IMR-90 (cell line): ENCODE measurements at regions not wholly inside any gene's neighbourhood (a gene's known extent, or its start where the extent isn't known, plus 50 kb on each side); places are given as distances from the start of the nearest gene placed in this dataset.

ENCODE experiments used
- ATAC-seq: fragments of 200-7000 bp; cut with Tn5 transposase; 2 replicates; pipeline ENCODE4 v1.9.1; 2020; ENCODE audit warnings: low read depth, mild to moderate bottlenecking, moderate library complexity
- BruUV-seq: library from RNA; stranded (reverse); fragments of 400-500 nt; replicated peaks from 2 replicates; lab custom pipeline; 2021; lab: Mats Ljungman, UMichigan
- CTCF ChIA-PET: fragments of 300-600 bp; formaldehyde crosslinking; extraction: SDS; loops from one replicate; lab custom pipeline; 2021; ENCODE audit warnings: antibody characterized with exemption; lab: Yijun Ruan, JAX
- POLR2A ChIA-PET: fragments of 300-600 bp; sonication (Branson Sonifier 250); formaldehyde crosslinking; loops from one replicate; lab custom pipeline; 2022; ENCODE audit warnings: antibody characterized with exemption; ENCODE audit not compliant: unreplicated experiment; lab: Charles Lee
- DNase-seq: peaks from one replicate; pipeline ENCODE4 v3.0.0; 2013
- H2AFZ ChIP-seq: replicated peaks from 2 replicates; pipeline ENCODE3; 2013; ENCODE audit warnings: low read length, mild to moderate bottlenecking; ENCODE audit not compliant: poor library complexity
- H2AK5ac ChIP-seq: 2 replicates; pipeline ENCODE4 v1.6.1; 2013; ENCODE audit warnings: low read depth, low read length, inconsistent platforms
- H2AK9ac ChIP-seq: replicated peaks from 2 replicates; pipeline ENCODE3; 2013; ENCODE audit warnings: mild to moderate bottlenecking, low read depth, low read length, moderate library complexity; ENCODE audit not compliant: poor library complexity
- H2BK120ac ChIP-seq: 2 replicates; pipeline ENCODE4 v1.6.1; 2013; ENCODE audit warnings: low read depth, low read length, inconsistent platforms
- H2BK15ac ChIP-seq: 3 replicates; pipeline ENCODE4 v1.6.1; 2013; ENCODE audit warnings: low read depth, low read length, inconsistent platforms
- H2BK20ac ChIP-seq: 2 replicates; pipeline ENCODE4 v1.6.1; 2013; ENCODE audit warnings: low read depth, mild to moderate bottlenecking, inconsistent platforms, low read length, moderate library complexity
- H2BK5ac ChIP-seq: 2 replicates; pipeline ENCODE4 v1.6.1; 2013; ENCODE audit warnings: mild to moderate bottlenecking, low read depth, low read length, inconsistent platforms; ENCODE audit not compliant: poor library complexity, severe bottlenecking
- H3K14ac ChIP-seq: replicated peaks from 2 replicates; pipeline ENCODE4 v1.6.1; 2013; ENCODE audit warnings: low read depth, low read length, inconsistent platforms
- H3K18ac ChIP-seq: 2 replicates; pipeline ENCODE4 v1.6.1; 2013; ENCODE audit warnings: low read depth, low read length, control low read depth
- H3K23ac ChIP-seq: 2 replicates; pipeline ENCODE4 v1.6.1; 2013; ENCODE audit warnings: low read depth, low read length, inconsistent platforms
- H3K27ac ChIP-seq: 2 replicates; pipeline ENCODE4 v1.5.1; 2013; ENCODE audit warnings: mild to moderate bottlenecking, control low read depth, low read length; ENCODE audit not compliant: insufficient read depth
- H3K27me3 ChIP-seq: 2 replicates; pipeline ENCODE4 v1.6.1; 2013; ENCODE audit warnings: low read length; ENCODE audit not compliant: control insufficient read depth, insufficient read depth
- H3K36me3 ChIP-seq: 2 replicates; pipeline ENCODE4 v1.6.1; 2013; ENCODE audit warnings: low read length, mixed read lengths; ENCODE audit not compliant: control insufficient read depth, insufficient read depth
- H3K4ac ChIP-seq: 2 replicates; pipeline ENCODE4 v1.6.1; 2013; ENCODE audit warnings: low read depth, low read length, inconsistent platforms
- H3K4me1 ChIP-seq: 2 replicates; pipeline ENCODE4 v1.6.1; 2013; ENCODE audit warnings: low read length, mixed read lengths; ENCODE audit not compliant: control insufficient read depth, insufficient read depth
- H3K4me2 ChIP-seq: 2 replicates; pipeline ENCODE4 v1.6.1; 2013; ENCODE audit warnings: low read depth, mild to moderate bottlenecking, control low read depth, low read length, moderate library complexity
- H3K4me3 ChIP-seq: 2 replicates; pipeline ENCODE4 v1.5.1; 2013; ENCODE audit warnings: low read depth, mild to moderate bottlenecking, control low read depth, low read length, moderate library complexity; ENCODE audit not compliant: insufficient read depth
- H3K56ac ChIP-seq: 2 replicates; pipeline ENCODE4 v1.6.1; 2013; ENCODE audit warnings: low read length, inconsistent platforms; ENCODE audit not compliant: insufficient read depth; ENCODE audit errors: extremely low read depth
- H3K79me1 ChIP-seq, 2 experiments: 2 replicates each; pipeline ENCODE4 v1.6.1; 2013; ENCODE audit warnings: low read length in 2 of 2, inconsistent platforms in 1 of 2, low read depth in 1 of 2
- H3K9ac ChIP-seq: 2 replicates; pipeline ENCODE4 v1.6.1; 2013; ENCODE audit warnings: low read depth, low read length, control low read depth
- H3K9me1 ChIP-seq: 2 replicates; pipeline ENCODE4 v1.6.1; 2013; ENCODE audit warnings: low read length, inconsistent platforms; ENCODE audit not compliant: insufficient read depth
- H3K9me3 ChIP-seq: 2 replicates; pipeline ENCODE4 v1.6.1; 2013; ENCODE audit warnings: low read length; ENCODE audit not compliant: control insufficient read depth, insufficient read depth
- H4K20me1 ChIP-seq: 2 replicates; pipeline ENCODE4 v1.6.1; 2013; ENCODE audit warnings: low read length, inconsistent platforms; ENCODE audit not compliant: insufficient read depth
- H4K5ac ChIP-seq: 2 replicates; pipeline ENCODE4 v1.6.1; 2013; ENCODE audit warnings: mild to moderate bottlenecking, low read depth, low read length, control low read depth
- H4K8ac ChIP-seq, 2 experiments: 2 replicates each; pipeline ENCODE4 v1.6.1; 2013; ENCODE audit warnings: low read depth in 2 of 2, low read length in 2 of 2, control low read depth in 1 of 2, inconsistent platforms in 1 of 2
- H4K91ac ChIP-seq: 2 replicates; pipeline ENCODE4 v1.6.1; 2013; ENCODE audit warnings: low read depth, low read length, inconsistent platforms; ENCODE audit not compliant: insufficient read depth
- BHLHE40 ChIP-seq: fragments of 150-350 bp; IDR thresholded peaks from 2 replicates; pipeline ENCODE4 v1.6.1; 2016; ENCODE audit warnings: mild to moderate bottlenecking, low read depth, low read length
- CHD1 ChIP-seq: IDR thresholded peaks from 2 replicates; pipeline ENCODE4 v1.6.1; 2012; ENCODE audit warnings: low read depth, low read length, improper control_type of control experiment
- MAFK ChIP-seq: IDR thresholded peaks from 2 replicates; pipeline ENCODE4 v1.6.1; 2012; ENCODE audit warnings: low read depth, low read length, improper control_type of control experiment
- POLR2A ChIP-seq: IDR thresholded peaks from 2 replicates; pipeline ENCODE4 v1.6.1; 2012; ENCODE audit warnings: mild to moderate bottlenecking, low read depth, low read length
- RFX5 ChIP-seq: IDR thresholded peaks from 2 replicates; pipeline ENCODE4 v1.8.0; 2012; ENCODE audit warnings: low read depth, mild to moderate bottlenecking, low read length, moderate library complexity
- SMC3 ChIP-seq: fragments of 150-350 bp; IDR thresholded peaks from 2 replicates; pipeline ENCODE4 v1.6.1; 2016; ENCODE audit warnings: low read depth, mild to moderate bottlenecking, antibody characterized with exemption, low read length, moderate library complexity
- WGBS, 2 experiments: methylation state at CpG; one replicate each; pipeline versions ENCODE4 v1.1.5 to v1.1.7; 2013; ENCODE audit warnings: missing lambda C conversion rate in 2 of 2; ENCODE audit not compliant: insufficient read length in 1 of 2; ENCODE audit errors: extremely low coverage in 2 of 2; 5-methylcytosine and 5-hydroxymethylcytosine counted together
- dilution Hi-C: fragments of 300-500 bp; cut with HindIII; formaldehyde crosslinking; loops from one replicate; pipeline ENCODE4 v1.14.3; 2018; ENCODE audit warnings: low sequenced_read_pairs; ENCODE audit not compliant: unreplicated experiment
- in situ Hi-C: fragments of 300-500 bp; cut with MboI; formaldehyde crosslinking; loops from 3 replicates; pipeline ENCODE4 v1.14.3; 2019; ENCODE audit warnings: low sequenced_read_pairs, inconsistent platforms, mixed read lengths
- intact Hi-C: fragments of 100-400 bp; cut with micrococcal nuclease; formaldehyde crosslinking; loops from 2 replicates; pipeline ENCODE4 v1.10.0; 2022

GRCh38 chr2:194452504-194452903 lies 1204.5 kb upstream of the SLC39A10 start:
- no peak overlapping the region for H2BK120ac ChIP-seq
- no peak overlapping the region for H3K18ac ChIP-seq
- H3K9me3 ChIP-seq = no peaks in the 10 kb centered on the region
- no peak overlapping the region for H4K91ac ChIP-seq
- no peak overlapping the region for H3K14ac ChIP-seq
- no peaks in the 10 kb centered on the region for H3K4me1 ChIP-seq
- no peak for DNase-seq
- in situ Hi-C loops (no loop called here), dilution Hi-C loops (no loop called here), intact Hi-C loops (no loop called here)
- no peaks in the 10 kb centered on the region for H3K79me1 ChIP-seq
- H3K9ac ChIP-seq = no peak overlapping the region
- H3K27me3 ChIP-seq = no peaks in the 10 kb centered on the region
- H4K5ac ChIP-seq = no peak overlapping the region
- TF ChIP-seq BHLHE40 (no peak), SMC3 (no peak), CHD1 (no peak), MAFK (no peak), POLR2A (no peak), RFX5 (no peak)
- no peak overlapping the region for H2AK5ac ChIP-seq
- H2BK5ac ChIP-seq = no peak overlapping the region
- H3K36me3 ChIP-seq = no peaks in the 10 kb centered on the region
- H4K20me1 ChIP-seq = no peaks in the 10 kb centered on the region
- BruUV-seq = no TSS peak
- H2BK20ac ChIP-seq = no peak overlapping the region
- WGBS, 2 experiments = no CpG with 5 or more reads among the region's 5 CpGs
- no peak overlapping the region for H3K23ac ChIP-seq
- ChIA-PET POLR2A (no interaction called here), CTCF (no interaction called here)
- no peak overlapping the region for H2BK15ac ChIP-seq
- H2AFZ ChIP-seq = no peak overlapping the region
- H3K4ac ChIP-seq = no peak overlapping the region
- H3K4me3 ChIP-seq = no peak overlapping the region
- no peak overlapping the region for H4K8ac ChIP-seq
- H3K27ac ChIP-seq = no peak overlapping the region
- H3K4me2 ChIP-seq = no peak overlapping the region
- no peak overlapping the region for H3K56ac ChIP-seq
- ATAC-seq = no peak
- no peaks in the 10 kb centered on the region for H3K9me1 ChIP-seq
- H2AK9ac ChIP-seq = no peak overlapping the region
